ENCODE measurements at regions not wholly inside any gene's neighbourhood (a gene's known extent, or its start where the extent isn't known, plus 50 kb on each side); places are given as distances from the start of the nearest gene placed in this dataset.

GRCh38 chr10:24041834-24042233, 167.1 kb upstream of the KIAA1217 start:
- TF ChIP-seq SIN3A (IDR thresholded peaks at IDR 0.05; ENCODE audit: low read depth, low read length) = no peak
- TF ChIP-seq CTCF (IDR thresholded peaks at IDR 0.05 in 2 of 3, conservative IDR thresholded peaks at IDR 0.05 in 1 of 3; ENCODE audit: control insufficient read depth in 2 of 3, extremely low read depth in 1 of 3, insufficient read depth in 1 of 3, low read depth in 3 of 3, low read length in 3 of 3) = no peak
- no peak for TF ChIP-seq ASH2L (IDR thresholded peaks at IDR 0.05; ENCODE audit: borderline replicate concordance, low read depth)
- no peak for TF ChIP-seq EZH2 (IDR thresholded peaks at IDR 0.05; ENCODE audit: borderline replicate concordance, control insufficient read depth, low read depth, low read length)
- TF ChIP-seq FOXM1 (IDR thresholded peaks at IDR 0.05; ENCODE audit: low read depth, low read length) = no peak
- TF ChIP-seq TCF3 (IDR thresholded peaks at IDR 0.05; ENCODE audit: borderline replicate concordance, insufficient read depth, low read depth, low read length) = no peak
- TF ChIP-seq YBX1 (IDR thresholded peaks at IDR 0.05) = no peak
- no peak for TF ChIP-seq POLR2AphosphoS5 (IDR thresholded peaks at IDR 0.05; ENCODE audit: low read length)
- no peak for TF ChIP-seq EP300 (IDR thresholded peaks at IDR 0.05; ENCODE audit: borderline replicate concordance in 1 of 2, control insufficient read depth in 1 of 2, low read depth in 2 of 2, low read length in 2 of 2)
- no peak for TF ChIP-seq POLR2A (IDR thresholded peaks at IDR 0.05; ENCODE audit: low read depth, low read length)
- TF ChIP-seq ATF2 (IDR thresholded peaks at IDR 0.05; ENCODE audit: low read length) = no peak

Measured in GM12878 (cell line).